T1000 (cell line): ENCODE measurements at regions not wholly inside any gene's neighbourhood (a gene's known extent, or its start where the extent isn't known, plus 50 kb on each side); places are given as distances from the start of the nearest gene placed in this dataset.

ENCODE experiments used
- DNase-seq: peaks from one replicate; lab custom pipeline; 2025; ENCODE audit warnings: mixed read lengths; lab: John Stamatoyannopoulos, UW

- DNase-seq = no peak
Observed at GRCh38 chr9:78601957-78602565, 305.1 kb downstream of the PSAT1 start.

- DNase-seq = no peak
Observed at GRCh38 chr9:78605041-78606000, 308.4 kb downstream of the PSAT1 start.

GRCh38 chr9:78606001-78606379 is 309.1 kb downstream of the PSAT1 start:
- DNase-seq = no peak

DNA sequence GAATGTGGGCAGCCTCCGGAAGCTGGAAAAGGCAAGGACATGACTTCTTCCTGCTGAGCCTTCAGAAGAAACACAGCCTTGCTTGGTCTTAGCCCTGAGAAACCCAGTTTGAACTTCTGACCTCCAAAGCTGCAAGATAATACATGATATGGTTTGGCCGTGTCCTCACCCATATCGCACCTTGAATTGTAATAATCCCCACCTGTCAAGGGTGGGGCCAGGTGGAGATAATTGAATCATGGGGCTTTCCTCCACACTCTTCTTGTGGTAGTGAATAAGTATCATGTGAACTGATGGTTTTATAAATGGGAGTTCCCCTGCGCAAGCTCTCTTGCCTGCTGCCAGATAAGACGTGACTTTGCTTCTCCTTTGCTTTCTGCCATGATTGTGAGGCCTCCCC is 310.9 kb downstream of the PSAT1 start:
- DNase-seq = no peak

DNA sequence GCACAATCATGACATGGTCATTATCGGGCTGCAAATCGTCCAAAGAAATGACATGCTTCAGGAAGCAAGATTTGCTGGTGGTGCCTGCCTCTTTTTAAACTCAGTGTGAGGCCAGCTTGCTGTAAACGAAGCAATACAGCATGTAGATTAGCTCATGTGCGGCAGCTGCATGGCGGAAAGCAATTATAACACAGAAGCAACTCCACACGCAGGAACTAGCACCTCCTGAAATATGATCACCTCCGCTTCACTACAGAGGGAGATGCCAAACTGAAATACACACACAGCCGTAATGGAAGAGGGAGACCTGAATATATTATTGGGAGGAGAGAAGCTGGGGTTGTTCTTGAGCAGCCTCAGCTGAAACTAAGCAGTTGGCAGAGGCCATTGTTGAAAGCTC is 312.5 kb downstream of the PSAT1 start:
- no peak for DNase-seq

DNA sequence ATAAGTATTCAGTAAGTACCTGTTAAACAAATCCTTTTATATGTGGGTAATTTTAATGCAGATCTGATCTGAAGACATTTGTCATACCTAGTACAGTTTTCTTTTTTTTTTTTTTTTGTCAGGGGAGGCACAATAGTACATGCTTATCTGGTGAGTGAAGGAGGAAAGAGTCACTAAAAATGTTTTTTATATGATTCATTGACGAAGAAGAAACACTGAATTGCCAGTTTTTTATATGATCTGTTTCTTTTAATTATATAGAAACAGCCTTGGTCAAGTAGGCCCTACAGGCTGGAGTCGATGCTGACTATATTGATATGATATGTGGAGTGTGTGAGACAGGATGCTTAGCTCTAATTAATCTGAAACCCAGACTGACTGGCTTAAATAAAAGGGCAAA is 315.2 kb downstream of the PSAT1 start:
- DNase-seq = no peak

GRCh38 chr9:78613006-78613405 is 316.1 kb downstream of the PSAT1 start:
- DNase-seq = no peak

- no peak for DNase-seq
Observed at GRCh38 chr9:78614892-78615291, 318.0 kb downstream of the PSAT1 start.

DNA sequence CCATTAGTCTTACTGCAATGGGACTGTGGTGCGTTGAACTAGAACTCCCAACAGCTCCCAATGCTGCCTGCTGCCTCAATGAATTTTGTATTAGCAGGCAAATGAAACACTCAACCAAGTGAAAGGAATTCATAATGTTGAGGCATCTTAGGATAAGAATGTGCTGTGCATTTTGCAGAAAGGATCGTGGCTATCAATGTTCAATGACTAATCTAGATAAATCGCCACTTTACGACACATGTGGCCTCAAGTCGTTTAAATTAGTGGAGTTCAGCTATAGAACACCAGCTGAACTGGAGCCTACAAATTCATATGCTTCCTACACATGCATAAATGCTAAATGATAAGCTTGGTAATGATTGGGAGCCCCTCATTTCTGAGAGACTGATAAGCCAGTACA is 318.4 kb downstream of the PSAT1 start:
- no peak for DNase-seq

GRCh38 chr9:78618735-78619134 is 321.8 kb downstream of the PSAT1 start:
- no peak for DNase-seq

DNA sequence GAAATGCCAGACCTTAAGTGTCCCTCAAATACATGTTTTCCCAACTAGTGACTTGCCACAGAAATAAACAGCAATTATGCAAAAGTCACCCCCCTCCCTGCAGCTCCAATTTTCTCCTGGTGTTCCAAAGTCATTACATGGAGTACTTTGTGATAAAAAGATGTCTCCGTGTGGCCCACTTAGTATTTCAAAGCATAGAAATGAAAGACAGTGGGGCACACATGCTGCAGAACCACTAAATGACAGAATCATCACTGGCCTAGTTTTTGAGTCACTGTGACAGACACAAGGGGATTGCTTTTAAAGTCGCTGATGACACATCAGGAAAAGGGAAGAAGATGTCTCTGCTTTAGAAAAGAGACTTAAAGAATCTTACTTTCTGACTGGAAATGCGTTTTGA is 323.4 kb downstream of the PSAT1 start:
- no peak for DNase-seq

GRCh38 chr9:78620764-78621163 is 323.8 kb downstream of the PSAT1 start:
- DNase-seq = peak; percentile 38

DNA sequence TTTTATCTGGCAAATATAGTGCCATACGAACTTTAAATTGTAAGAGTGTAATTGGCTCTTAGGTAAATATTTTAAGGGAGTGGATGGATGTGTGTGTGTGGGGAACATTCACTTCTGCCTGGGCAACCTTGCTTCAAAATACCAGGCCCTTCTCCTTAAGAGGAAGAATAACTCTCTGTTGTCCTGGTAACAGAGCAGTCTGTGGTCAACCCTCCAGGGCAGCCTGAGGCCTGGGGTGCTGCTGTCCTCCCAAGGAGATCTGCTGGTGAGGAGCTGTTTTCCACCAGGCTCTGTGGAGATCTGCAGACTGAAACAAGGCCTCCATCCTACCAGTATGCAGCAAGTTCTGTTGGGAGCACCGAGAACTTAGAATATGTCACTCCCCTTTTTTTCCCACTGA is 325.2 kb downstream of the PSAT1 start:
- DNase-seq = no peak

DNA sequence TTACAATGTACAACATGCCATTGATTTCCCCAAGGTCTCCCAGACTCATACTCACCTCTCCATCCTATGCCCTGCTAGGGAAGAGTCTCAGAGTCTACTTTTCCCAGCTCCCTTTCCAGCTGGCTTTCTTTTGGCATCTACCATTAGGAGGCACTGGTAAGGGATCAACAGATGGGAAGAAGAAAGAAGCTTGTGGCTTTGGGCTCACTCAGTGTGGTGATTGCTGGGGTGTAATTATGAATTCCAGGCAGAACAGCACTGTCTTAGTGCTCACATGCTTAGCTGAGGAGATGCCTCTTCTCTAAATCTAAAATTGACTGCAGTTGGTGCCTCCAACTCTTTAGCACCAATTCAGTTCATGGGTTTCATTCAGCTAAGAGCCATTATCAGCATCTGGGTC is 330.0 kb downstream of the PSAT1 start:
- no peak for DNase-seq

DNA sequence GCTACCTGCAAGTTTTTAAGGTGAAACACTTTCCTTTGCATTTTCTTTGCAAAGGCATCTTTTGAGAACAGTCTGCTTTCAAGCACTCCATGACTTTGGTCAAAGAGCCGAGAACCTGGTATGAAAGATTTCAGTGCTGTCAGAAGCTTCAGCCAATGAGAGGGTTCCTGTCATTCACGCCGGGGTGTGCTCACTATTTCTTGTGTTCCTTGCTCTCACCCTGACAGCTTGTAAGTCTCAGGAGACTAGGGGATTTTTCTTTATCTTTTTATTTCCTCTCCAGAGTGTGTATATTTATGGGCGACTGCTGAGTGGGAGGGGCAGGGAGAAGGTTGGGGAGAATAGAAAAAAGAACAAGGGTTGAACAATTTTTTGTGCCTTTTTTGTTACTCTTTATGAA is 334.0 kb downstream of the PSAT1 start:
- DNase-seq = no peak

DNA sequence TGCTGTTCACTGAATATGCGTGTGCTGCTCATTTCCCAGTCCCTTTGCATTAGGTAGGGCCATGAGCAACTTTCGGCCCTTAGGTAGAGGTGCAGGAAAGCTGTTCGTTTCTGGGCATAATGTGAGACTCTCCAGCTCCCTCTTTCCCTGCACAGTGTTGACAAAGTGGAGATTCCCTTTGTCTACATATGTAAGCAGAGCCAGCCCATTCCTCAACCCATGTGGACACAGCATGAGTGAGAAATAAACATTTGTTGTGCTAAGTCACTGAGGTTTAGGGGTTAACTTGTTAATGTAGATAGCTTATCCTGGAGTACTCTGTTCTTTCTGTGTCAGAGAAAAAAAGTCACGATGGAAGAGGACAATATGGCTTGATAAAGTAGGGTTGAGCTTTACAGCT is 343.8 kb downstream of the PSAT1 start:
- DNase-seq = no peak

- no peak for DNase-seq
Observed at GRCh38 chr9:78644359-78644758, 347.4 kb downstream of the PSAT1 start.

DNA sequence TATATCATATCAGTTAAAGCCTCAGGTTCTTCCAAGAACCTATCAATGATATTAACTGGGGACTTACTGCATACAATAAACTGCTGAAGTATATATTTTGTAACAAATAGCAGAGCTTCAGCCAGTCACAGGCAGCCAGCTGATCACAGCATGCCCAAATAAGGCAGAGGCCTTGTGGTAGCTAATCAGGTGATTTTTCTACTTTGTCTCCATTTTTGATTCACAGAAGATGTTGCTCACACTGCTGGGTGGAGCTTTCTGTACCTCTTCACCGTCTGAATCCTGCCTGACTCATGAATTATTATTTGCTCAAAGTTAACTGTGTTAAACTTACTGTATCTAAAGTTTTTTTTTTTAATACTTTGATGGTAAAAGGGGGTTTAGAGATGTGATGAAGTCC is 357.4 kb downstream of the PSAT1 start:
- no peak for DNase-seq

DNA sequence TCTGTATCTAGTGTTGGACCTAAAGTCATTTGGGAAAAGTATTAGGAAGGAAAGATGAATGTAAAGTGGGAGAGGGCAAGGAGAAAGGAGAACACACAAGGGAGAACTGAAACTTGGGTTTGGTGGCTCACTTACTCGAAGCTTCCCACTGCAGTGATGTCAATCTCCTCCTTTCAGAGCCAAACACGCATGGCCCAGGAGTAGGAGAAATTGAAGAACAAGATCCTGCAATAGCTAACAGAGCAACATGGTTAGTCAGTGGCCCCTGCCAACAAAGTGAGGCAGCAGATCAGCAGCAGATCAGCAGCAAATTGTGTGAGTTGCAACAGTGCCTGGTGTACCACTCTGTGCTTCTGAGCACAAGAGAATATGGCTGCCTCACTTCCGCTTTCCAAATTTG is 366.4 kb downstream of the PSAT1 start:
- DNase-seq = no peak

DNA sequence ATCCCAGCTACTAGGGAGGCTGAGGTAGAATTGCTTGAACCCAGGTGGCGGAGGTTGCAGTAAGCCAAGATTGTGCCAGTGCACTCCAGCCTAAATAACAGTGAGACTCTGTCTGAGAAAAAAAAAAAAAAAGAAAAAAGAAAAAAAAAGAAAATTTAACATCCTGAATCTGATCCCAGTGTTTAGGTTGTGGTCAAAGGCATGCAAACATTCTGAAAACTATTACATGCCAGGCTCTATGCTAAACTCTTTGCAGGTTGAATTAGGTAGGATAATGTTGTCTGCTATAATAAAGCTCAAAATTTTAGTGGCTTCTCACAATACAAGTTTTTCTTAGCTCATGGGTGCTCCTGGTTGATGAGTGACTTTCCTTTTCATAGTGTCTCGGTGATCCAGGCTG is 367.4 kb downstream of the PSAT1 start:
- no peak for DNase-seq

DNA sequence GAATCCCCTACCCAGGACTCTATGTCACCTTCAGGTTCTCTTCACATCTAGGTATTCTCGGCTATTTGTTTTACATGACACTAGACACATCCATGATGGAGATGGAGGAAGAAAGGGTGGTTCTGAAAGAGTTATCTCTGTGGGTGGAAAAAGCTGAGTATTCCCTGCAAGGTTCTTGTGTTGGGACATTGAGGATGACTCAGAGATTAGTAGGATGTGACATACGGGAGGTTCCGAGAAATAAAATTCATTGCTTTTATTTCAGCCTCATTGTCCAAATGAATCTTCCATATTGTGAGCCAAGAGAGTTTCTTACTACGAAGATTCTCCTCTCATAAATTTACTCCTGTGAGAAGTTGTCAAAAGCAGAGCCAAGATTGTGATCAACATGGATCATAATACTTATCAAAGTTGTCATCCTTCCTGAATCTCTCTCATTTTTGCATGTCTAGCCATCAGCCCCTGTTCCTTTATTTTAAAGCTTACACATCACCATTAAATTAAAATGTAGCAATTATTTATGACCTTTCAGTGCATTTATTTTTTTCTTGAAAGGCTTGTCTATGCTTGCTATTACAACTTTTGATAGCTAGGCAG is 370.0 kb downstream of the PSAT1 start:
- DNase-seq = no peak

DNA sequence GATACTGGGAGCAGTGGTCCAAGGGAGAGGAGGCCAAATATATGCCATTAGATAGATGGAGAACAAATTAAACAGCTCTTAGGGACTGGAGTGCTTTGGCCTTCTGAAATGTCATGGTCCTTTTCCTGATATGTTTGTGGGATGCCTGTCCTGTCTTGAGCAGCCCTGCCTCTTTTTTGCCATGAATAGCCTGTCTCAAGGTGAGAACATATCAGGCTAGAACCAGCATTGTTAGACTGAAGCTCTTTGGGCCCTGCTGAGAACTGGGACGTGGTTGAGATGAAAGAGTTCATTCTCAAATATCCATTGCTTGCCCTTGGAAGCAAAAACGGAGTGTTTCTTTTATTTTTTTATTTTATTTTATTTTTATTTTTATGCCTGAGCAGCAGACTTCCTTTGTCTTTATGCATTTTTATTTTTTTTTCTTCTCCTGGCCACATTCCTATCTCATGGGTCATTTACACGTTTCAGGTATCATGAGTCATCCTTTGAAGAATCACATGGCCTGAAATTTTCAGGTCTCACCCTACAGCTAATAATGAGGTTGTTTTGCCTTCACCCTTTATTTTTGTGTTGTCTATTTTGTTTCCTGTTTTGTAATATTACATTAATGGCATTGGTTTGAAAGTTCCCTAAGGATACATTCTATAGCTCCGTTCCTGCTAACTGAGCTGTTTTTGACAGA is 371.4 kb downstream of the PSAT1 start:
- DNase-seq = no peak

- no peak for DNase-seq
Observed at GRCh38 chr9:78669591-78669990, 372.7 kb downstream of the PSAT1 start.
